HK-2 (cell line): ENCODE measurements at regions not wholly inside any gene's neighbourhood (a gene's known extent, or its start where the extent isn't known, plus 50 kb on each side); places are given as distances from the start of the nearest gene placed in this dataset.

Experiments used
- DNase-seq: peaks from one replicate; pipeline ENCODE4 v3.0.0-alpha.2; 2018; ENCODE audit not compliant: unreplicated experiment

GRCh38 chr20:22734946-22735647, 150.7 kb upstream of the FOXA2 start:
- peak; percentile 18 for DNase-seq

- no peak for DNase-seq
Observed at GRCh38 chr20:22740829-22741228, 156.5 kb upstream of the FOXA2 start.

DNA sequence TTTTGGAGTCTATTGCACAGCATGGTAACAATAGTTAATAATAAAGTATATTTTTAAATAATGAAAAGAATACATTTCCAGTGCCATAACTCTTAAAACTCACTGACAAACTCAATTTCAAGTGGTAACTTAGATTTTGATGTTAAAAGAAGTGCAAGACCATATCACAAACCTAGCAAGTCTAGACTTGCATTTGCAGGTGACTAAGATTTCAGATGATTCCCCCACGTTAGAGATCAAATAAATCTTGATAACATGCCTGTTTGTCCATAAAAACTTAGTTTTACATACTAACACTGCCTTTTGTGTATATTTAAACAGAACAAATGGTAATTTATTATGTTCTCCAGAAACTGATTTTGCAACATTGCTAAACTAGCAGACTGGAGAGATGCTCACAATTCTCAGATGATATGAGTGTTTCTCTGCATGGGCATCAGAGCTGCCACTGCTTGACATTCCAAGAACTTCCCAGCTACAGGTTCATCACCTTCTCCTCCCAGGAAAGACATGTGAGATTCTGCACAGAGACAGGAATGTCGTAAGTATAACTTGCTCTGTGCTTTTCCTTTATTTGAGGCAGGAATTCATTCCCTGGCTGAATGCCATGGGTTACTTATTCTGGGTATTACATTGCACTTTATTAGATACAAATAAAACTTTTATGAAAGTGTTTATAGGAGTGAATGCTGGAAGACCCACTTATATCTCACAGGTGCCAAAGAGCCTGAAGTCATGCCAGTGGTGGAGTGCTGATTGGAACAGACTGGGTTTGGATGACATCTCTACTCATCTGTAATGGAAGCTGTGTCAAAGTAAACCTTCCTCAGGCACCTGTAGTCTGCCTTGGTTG, 160.2 kb upstream of the FOXA2 start:
- DNase-seq = no peak

- no peak for DNase-seq
Observed at GRCh38 chr20:22745194-22745500, 160.8 kb upstream of the FOXA2 start.

DNA sequence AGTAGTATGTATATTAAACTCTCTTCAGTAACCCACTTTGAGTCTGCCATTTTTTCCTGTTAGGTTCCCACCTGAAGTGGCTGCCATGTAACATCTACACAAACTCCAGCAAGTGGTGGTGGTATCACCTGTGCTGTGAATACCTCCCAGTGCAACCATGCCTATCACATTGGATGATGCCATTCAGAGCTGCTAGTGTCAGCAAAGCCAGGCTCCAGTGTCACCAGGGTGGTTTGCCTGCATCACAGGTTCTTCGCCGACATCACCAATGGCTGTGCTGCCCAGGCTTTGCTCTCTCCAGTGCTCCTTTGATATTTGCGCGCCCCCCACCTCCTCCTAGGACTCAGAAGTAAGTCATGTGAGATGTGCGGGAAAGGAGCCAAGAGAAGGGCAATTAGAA, 162.6 kb upstream of the FOXA2 start:
- DNase-seq = no peak

DNA sequence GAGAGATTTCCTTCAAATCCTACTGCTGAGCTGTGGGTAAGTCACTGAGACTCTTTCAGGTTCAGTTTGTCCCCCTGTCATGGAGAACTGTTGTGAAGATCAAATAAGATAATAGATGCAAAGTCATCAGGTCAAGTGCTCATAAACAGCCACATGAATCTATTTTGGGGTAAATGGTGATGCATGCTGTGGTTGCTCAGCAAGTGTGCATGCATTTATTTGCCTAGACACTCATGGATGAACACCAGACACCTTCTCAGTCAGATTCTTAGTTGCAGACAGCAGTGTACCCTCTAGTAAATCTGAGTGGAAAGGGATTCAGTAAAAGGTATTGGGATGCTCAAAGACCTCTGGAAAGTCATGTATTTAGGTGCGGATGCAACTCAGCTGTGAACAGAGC, 168.0 kb upstream of the FOXA2 start:
- no peak for DNase-seq

DNA sequence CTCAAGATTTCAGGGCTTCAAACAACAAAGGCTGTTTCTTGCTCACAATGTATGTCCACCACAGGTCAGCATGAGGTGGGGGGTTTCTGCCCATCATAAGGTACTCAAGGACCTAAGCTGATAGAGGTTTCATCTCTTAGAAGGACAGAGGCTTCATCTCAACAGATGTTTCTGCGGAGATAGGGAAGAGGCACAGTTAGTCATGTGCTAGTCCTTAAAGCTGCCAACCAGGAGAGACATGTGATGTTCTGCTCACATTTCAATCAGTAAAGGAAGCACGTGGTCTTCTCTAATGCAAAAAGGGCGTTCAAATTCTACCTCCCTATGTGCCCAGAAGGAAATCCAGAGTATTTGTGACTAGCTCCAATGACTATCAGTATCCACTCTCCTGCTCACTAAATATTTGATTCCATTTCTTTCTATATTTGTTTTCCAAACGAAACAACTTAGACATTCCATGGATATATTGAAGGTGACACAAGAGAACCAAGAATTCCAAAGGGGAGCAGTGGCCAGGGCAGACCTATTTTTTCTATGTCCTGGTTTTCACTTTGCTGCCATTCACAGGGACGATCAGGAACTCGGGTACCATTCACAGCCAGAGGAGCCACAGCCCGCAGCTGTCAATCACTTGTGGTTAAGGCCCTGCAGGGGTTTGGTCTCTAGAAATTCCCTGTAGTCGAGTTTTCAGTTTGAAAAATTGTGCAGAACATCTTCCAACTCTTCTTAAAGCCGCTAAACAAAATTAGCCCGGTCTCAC, 173.2 kb upstream of the FOXA2 start:
- DNase-seq = no peak

GRCh38 chr20:22758815-22759214, 174.4 kb upstream of the FOXA2 start:
- DNase-seq = no peak

GRCh38 chr20:22762576-22763256, 178.3 kb upstream of the FOXA2 start:
- DNase-seq = peak; percentile 13

GRCh38 chr20:22763257-22763906, 179.0 kb upstream of the FOXA2 start:
- DNase-seq = peak; percentile 50

DNA sequence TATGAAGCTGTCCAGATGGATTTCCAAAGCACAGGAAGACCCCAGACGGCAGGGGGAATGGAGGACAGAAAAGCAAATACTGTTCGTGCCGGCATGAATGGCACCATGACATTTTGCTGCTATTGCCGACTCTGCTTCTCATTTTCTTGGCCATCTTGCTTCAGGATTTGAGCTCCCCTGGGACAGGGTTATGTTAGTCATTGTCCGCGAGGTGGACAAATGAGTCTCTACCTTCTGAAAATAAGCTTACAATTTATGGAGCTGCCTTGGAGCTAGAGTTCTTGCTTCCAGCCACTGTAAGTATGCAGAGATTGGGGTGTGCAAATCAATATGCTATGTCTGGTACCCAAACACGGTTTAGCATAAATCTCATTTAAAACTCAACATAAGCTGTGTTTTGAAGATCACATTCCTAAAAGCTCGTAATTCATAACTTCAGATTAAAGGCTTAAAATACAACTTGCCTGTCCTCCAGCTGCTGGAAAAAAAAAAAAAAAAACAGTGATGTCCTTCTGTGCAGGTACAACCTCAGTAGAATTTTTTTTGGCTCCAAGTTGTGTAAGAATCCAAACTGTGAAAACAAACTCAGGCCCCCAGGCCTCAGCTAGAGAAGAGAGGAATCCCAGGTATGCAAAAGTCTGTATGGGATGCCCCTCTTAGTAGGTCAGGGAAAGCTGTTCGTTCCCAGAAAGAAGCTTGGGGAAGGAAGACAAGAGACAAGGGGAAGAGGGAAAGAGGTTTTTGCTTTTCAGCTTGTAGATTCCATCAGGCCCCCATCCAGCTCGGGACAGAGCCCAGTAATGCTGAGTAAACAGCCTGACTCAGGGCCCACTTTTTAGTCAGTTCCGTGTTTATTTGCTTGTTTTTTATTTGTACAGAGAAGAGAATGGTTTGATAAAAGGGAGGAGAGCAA, 184.2 kb upstream of the FOXA2 start:
- no peak for DNase-seq

DNA sequence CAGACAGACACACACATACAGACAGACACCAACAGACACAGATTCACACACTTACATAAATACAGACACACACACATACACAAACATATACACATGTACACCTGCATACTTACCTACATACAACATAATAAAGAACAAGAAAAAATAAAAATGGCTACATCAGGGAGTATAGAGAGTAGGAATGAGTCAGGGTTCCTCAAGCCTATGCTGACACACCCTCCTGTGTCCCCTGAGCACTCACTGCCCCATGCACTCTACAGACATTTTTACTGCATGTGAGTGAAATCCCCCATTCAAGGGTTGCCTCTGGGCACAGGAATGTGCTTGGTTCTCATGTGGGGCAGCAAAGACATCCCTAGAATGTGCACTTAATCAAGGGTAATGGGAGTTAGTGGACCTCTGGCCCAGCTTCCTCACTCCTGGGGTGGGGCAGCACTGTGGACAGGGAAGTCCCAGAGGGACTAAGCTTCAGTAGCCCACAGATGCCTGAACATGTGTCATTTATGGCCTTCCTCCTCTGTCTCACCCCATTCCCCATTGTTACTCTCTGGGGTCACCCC, 185.9 kb upstream of the FOXA2 start:
- no peak for DNase-seq

- peak; percentile 35 for DNase-seq
Observed at GRCh38 chr20:22771706-22772105, 187.3 kb upstream of the FOXA2 start.

GRCh38 chr20:22773344-22773743, 189.0 kb upstream of the FOXA2 start:
- DNase-seq = no peak

DNA sequence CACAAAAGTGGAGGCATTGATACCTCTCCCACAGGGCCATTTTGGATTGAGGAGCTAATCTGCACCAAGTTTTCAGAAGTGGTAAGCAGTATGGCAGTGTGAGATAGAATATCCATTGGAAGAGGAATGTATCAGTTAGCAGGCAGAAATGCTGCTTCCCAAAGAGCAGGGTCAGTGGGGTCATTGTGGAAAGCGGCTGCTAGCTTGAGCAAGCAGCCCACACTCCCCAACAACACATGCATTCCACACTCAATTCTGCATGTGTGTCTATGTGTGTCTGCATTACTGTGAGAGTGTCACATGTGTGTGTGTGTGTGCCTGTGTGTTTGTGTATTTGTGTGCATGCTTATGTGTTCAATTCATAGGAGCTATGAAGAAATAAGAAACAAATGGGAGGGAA, 190.9 kb upstream of the FOXA2 start:
- DNase-seq = no peak

- peak; percentile 62 for DNase-seq
Observed at GRCh38 chr20:22775671-22776139, 191.3 kb upstream of the FOXA2 start.

DNA sequence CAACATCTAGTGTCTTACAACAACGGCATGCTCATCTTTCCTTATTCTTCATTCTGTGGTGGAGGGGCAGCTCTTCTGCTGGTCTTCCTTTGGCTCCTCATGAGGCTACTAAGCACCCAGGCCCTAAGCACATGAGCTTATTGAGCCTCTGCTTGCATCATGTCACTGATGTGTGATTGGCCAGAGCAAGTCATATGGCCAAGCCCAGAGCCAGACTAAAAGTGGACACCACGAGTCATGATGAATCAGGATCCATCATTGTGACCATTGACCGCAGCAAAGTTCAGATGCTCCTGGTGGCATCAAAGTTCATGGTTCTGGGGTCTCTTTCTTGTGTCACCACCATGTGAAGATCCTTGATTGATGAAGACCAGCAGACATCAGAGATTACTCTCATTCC, 192.0 kb upstream of the FOXA2 start:
- DNase-seq = peak; percentile 26

DNA sequence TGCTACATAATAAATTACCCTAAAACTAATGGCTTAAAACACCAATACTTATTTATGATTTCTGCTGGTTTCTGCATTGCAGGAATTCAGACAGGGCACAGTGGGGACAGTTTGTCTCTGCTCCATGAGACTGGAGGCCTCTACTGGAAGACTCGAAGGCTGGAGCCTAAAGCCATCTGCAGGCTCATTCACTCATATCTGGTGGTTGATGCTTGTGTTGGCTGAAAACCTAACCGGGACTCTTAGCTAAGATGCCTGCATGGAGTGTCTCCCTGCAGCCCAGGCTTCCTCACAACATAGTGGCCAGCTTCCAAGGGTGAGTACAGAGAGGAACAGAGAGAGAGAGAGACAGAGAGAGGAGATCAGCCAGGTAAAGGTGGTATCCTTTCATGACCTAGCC, 195.5 kb upstream of the FOXA2 start:
- DNase-seq = no peak

- DNase-seq = no peak
Observed at GRCh38 chr20:22781869-22782268, 197.5 kb upstream of the FOXA2 start.

DNA sequence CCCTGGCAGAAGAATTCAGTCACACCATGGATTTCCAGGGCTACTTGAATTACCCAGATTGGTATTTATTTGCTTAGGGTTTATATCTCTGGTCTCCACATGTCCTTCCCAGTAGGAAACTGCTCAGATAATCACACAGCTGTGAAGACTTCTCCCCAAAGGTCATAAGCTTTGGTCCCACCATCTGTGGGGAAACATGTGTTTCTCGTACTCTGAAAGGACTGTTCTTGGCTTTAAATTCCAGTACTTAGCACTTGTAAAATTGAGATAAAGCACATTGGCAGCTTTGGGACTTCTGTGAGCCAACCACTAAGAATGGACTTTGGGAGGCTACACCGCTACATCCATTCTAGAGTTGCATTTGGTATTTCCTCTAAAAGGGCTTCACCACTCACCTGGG, 205.3 kb upstream of the FOXA2 start:
- DNase-seq = no peak
